Mesenchymal stem cell (in vitro differentiated cells and primary cell): ENCODE measurements at regions not wholly inside any gene's neighbourhood (a gene's known extent, or its start where the extent isn't known, plus 50 kb on each side); places are given as distances from the start of the nearest gene placed in this dataset.

Source experiments
- DNase-seq: peaks from one replicate; pipeline ENCODE4 v3.0.0-alpha.2; 2013
- H2AFZ ChIP-seq: one replicate; pipeline ENCODE4 v1.6.1; 2013; ENCODE audit warnings: low read depth, mild to moderate bottlenecking, control low read depth, inconsistent platforms, low read length, moderate library complexity
- H2AK5ac ChIP-seq: 2 replicates; pipeline ENCODE4 v1.6.1; 2013; ENCODE audit warnings: low read length, moderate library complexity, mild to moderate bottlenecking, inconsistent platforms; ENCODE audit not compliant: severe bottlenecking
- H2BK120ac ChIP-seq: one replicate; pipeline ENCODE4 v1.6.1; 2013; ENCODE audit warnings: low read depth, mild to moderate bottlenecking, inconsistent platforms, low read length, moderate library complexity
- H2BK12ac ChIP-seq, 2 experiments: one replicate each; pipeline ENCODE4 v1.6.1; 2013; ENCODE audit warnings: inconsistent platforms in 2 of 2, low read length in 2 of 2, mild to moderate bottlenecking in 2 of 2, moderate library complexity in 2 of 2, control low read depth in 1 of 2
- H2BK15ac ChIP-seq: one replicate; pipeline ENCODE4 v1.6.1; 2013; ENCODE audit warnings: mild to moderate bottlenecking, low read depth, inconsistent platforms; ENCODE audit not compliant: poor library complexity, severe bottlenecking
- H2BK5ac ChIP-seq: 2 replicates; pipeline ENCODE4 v1.6.1; 2013; ENCODE audit warnings: low read depth, mild to moderate bottlenecking, low read length, control low read depth, inconsistent platforms; ENCODE audit not compliant: poor library complexity, severe bottlenecking
- H3K14ac ChIP-seq, 2 experiments: one replicate each; pipeline ENCODE4 v1.6.1; 2013; ENCODE audit warnings: inconsistent platforms in 2 of 2, low read length in 2 of 2, control low read depth in 1 of 2, mild to moderate bottlenecking in 1 of 2, moderate library complexity in 1 of 2
- H3K18ac ChIP-seq, 2 experiments: one replicate each; pipeline ENCODE4 v1.6.1; 2013; ENCODE audit warnings: inconsistent platforms in 2 of 2, low read length in 2 of 2, control low read depth in 1 of 2, low read depth in 1 of 2, mild to moderate bottlenecking in 1 of 2
- H3K23ac ChIP-seq, 2 experiments: one replicate each; pipeline ENCODE4 v1.6.1; 2013; ENCODE audit warnings: inconsistent platforms in 2 of 2, low read length in 2 of 2, mild to moderate bottlenecking in 2 of 2, moderate library complexity in 2 of 2, control low read depth in 1 of 2
- H3K27ac ChIP-seq: 2 replicates; pipeline ENCODE4 v1.5.1; 2013; ENCODE audit warnings: mild to moderate bottlenecking, moderate library complexity, low read length, control low read depth, inconsistent platforms; ENCODE audit not compliant: poor library complexity, severe bottlenecking
- H3K27me3 ChIP-seq, 2 experiments: 2 replicates each; pipeline versions ENCODE4 v1.6.1 to v1.7.0; 2013; ENCODE audit warnings: low read length in 2 of 2, mild to moderate bottlenecking in 2 of 2, moderate library complexity in 2 of 2, control low read depth in 1 of 2, inconsistent platforms in 1 of 2; ENCODE audit not compliant: control insufficient read depth in 1 of 2, insufficient read depth in 1 of 2
- H3K36me3 ChIP-seq, 2 experiments: 2 replicates each; pipeline versions ENCODE4 v1.6.1 to v1.7.0; 2013; ENCODE audit warnings: low read length in 2 of 2, control low read depth in 1 of 2, inconsistent platforms in 1 of 2, low read depth in 1 of 2, mild to moderate bottlenecking in 1 of 2; ENCODE audit not compliant: insufficient read depth in 2 of 2, control insufficient read depth in 1 of 2
- H3K4ac ChIP-seq, 2 experiments: one replicate each; pipeline ENCODE4 v1.6.1; 2013; ENCODE audit warnings: inconsistent platforms in 2 of 2, low read length in 2 of 2, mild to moderate bottlenecking in 2 of 2, moderate library complexity in 2 of 2, control low read depth in 1 of 2, low read depth in 1 of 2
- H3K4me1 ChIP-seq: 2 replicates; pipeline ENCODE4 v1.6.1; 2013; ENCODE audit warnings: low read depth, low read length, control low read depth; ENCODE audit not compliant: control insufficient read depth, insufficient read depth
- H3K4me2 ChIP-seq: 2 replicates; pipeline ENCODE4 v1.6.1; 2013; ENCODE audit warnings: low read length, mild to moderate bottlenecking, inconsistent platforms; ENCODE audit not compliant: poor library complexity, severe bottlenecking
- H3K4me3 ChIP-seq, 2 experiments: 2 replicates each; pipeline versions ENCODE4 v1.5.1 to v1.7.0; 2013; ENCODE audit warnings: low read length in 2 of 2, mild to moderate bottlenecking in 2 of 2, control low read depth in 1 of 2, low read depth in 1 of 2; ENCODE audit not compliant: insufficient read depth in 1 of 2
- H3K79me1 ChIP-seq: replicated peaks from 2 replicates; pipeline ENCODE4 v1.6.1; 2013; ENCODE audit warnings: mild to moderate bottlenecking, control low read depth, low read length, inconsistent platforms; ENCODE audit not compliant: poor library complexity, severe bottlenecking
- H3K9ac ChIP-seq: 2 replicates; pipeline ENCODE4 v1.7.0; 2013; ENCODE audit warnings: mild to moderate bottlenecking, low read length, moderate library complexity
- H3K9me3 ChIP-seq: 2 replicates; pipeline ENCODE4 v1.7.0; 2013; ENCODE audit warnings: mild to moderate bottlenecking, low read length; ENCODE audit not compliant: control insufficient read depth
- H4K8ac ChIP-seq: one replicate; pipeline ENCODE4 v1.6.1; 2013; ENCODE audit warnings: inconsistent platforms, mild to moderate bottlenecking, low read length, moderate library complexity
- H4K91ac ChIP-seq: one replicate; pipeline ENCODE4 v1.6.1; 2013; ENCODE audit warnings: mild to moderate bottlenecking, low read length, inconsistent platforms
- WGBS: methylation state at CpG from one replicate; pipeline ENCODE4 v1.1.7; 2013; ENCODE audit warnings: mixed read lengths; 5-methylcytosine and 5-hydroxymethylcytosine counted together

DNA sequence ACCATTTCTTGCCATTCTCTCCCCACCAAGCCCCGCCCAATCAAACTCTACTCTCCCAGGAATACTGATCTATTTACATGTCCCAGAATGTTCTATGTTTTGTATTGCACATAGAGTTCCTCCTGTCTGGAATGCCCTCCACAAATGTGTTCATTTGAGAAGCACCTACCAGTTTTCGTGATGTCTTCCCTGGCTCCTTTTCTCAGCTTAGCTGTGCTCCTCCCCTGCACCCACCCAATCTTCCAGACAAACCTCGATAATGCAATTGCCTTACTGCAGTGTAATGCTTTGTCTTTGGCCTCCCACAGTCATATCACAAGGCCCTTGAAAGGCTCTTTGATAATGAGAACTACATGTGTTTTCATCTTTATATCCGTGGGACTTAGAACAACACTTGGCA is 214.5 kb upstream of the ANKRD55 start:
- no peak overlapping the region for H2AK5ac ChIP-seq
- H3K4ac ChIP-seq = no peak overlapping the region
- no peak overlapping the region for H2BK15ac ChIP-seq
- H2BK120ac ChIP-seq = no peak overlapping the region
- no peaks in the 10 kb centered on the region for H3K79me1 ChIP-seq
- no peaks in the 10 kb centered on the region for H3K36me3 ChIP-seq
- no peaks in the 10 kb centered on the region for H3K4me1 ChIP-seq
- no peak overlapping the region for H2BK12ac ChIP-seq
- no peak overlapping the region for H3K14ac ChIP-seq
- no peak overlapping the region for H3K4me3 ChIP-seq
- H3K4me2 ChIP-seq = no peak overlapping the region
- H3K27me3 ChIP-seq = peaks cover 0 to 3% of the 10 kb centered on the region in 2 experiments
- no peak overlapping the region for H2AFZ ChIP-seq
- H4K8ac ChIP-seq = no peak overlapping the region
- no peak overlapping the region for H3K23ac ChIP-seq
- DNase-seq = no peak
- no peak overlapping the region for H4K91ac ChIP-seq
- H3K27ac ChIP-seq = no peak overlapping the region
- H3K18ac ChIP-seq = no peak overlapping the region
- no peaks in the 10 kb centered on the region for H3K9me3 ChIP-seq
- H3K9ac ChIP-seq = no peak overlapping the region
- no peak overlapping the region for H2BK5ac ChIP-seq
- WGBS = 93% methylated on average over 4 of the region's 4 CpGs

GRCh38 chr5:56447232-56447631 is 214.1 kb upstream of the ANKRD55 start:
- Histone ChIP-seq H3K79me1 (no peaks in the 10 kb centered on the region), H2BK120ac (no peak overlapping the region), H2AK5ac (no peak overlapping the region), H3K14ac (no peak overlapping the region), H3K9me3 (no peaks in the 10 kb centered on the region), H4K91ac (no peak overlapping the region), H3K36me3 (no peaks in the 10 kb centered on the region), H3K23ac (no peak overlapping the region), H2BK5ac (no peak overlapping the region), H2AFZ (no peak overlapping the region), H3K4me1 (no peaks in the 10 kb centered on the region), H3K27ac (no peak overlapping the region), H2BK12ac (no peak overlapping the region), H3K9ac (no peak overlapping the region), H3K18ac (peak overlapping the region in 1 of 2 experiments; percentile 6), H2BK15ac (no peak overlapping the region), H4K8ac (no peak overlapping the region), H3K27me3 (peaks cover 0 to 3% of the 10 kb centered on the region in 2 experiments), H3K4ac (no peak overlapping the region), H3K4me2 (no peak overlapping the region), H3K4me3 (no peak overlapping the region)
- no peak for DNase-seq
- 92% methylated on average over 4 of the region's 4 CpGs for WGBS

GRCh38 chr5:56446728-56447127 is 213.6 kb upstream of the ANKRD55 start:
- no peak overlapping the region for H3K4me3 ChIP-seq
- no peak overlapping the region for H4K8ac ChIP-seq
- no peak overlapping the region for H2BK15ac ChIP-seq
- no peak for DNase-seq
- H3K4me1 ChIP-seq = no peaks in the 10 kb centered on the region
- no peak overlapping the region for H3K18ac ChIP-seq
- H3K4ac ChIP-seq = no peak overlapping the region
- H3K36me3 ChIP-seq = no peaks in the 10 kb centered on the region
- H2BK120ac ChIP-seq = no peak overlapping the region
- no peaks in the 10 kb centered on the region for H3K79me1 ChIP-seq
- H2BK5ac ChIP-seq = no peak overlapping the region
- H2AK5ac ChIP-seq = no peak overlapping the region
- H2AFZ ChIP-seq = no peak overlapping the region
- no peak overlapping the region for H3K4me2 ChIP-seq
- no peak overlapping the region for H3K27ac ChIP-seq
- no peak overlapping the region for H3K9ac ChIP-seq
- H4K91ac ChIP-seq = no peak overlapping the region
- no peak overlapping the region for H3K14ac ChIP-seq
- no peak overlapping the region for H2BK12ac ChIP-seq
- no peak overlapping the region for H3K23ac ChIP-seq
- peaks cover 0 to 3% of the 10 kb centered on the region in 2 experiments for H3K27me3 ChIP-seq
- H3K9me3 ChIP-seq = no peaks in the 10 kb centered on the region

GRCh38 chr5:56443826-56444225 is 210.7 kb upstream of the ANKRD55 start:
- DNase-seq = no peak
- Histone ChIP-seq H2AFZ (no peak overlapping the region), H4K91ac (no peak overlapping the region), H4K8ac (peak overlapping the region; percentile 29), H3K79me1 (no peaks in the 10 kb centered on the region), H2BK15ac (no peak overlapping the region), H3K4me1 (no peaks in the 10 kb centered on the region), H3K4me2 (no peak overlapping the region), H2BK120ac (no peak overlapping the region), H2BK12ac (no peak overlapping the region), H3K18ac (no peak overlapping the region), H3K36me3 (no peaks in the 10 kb centered on the region), H3K4ac (no peak overlapping the region), H3K9ac (no peak overlapping the region), H2AK5ac (no peak overlapping the region), H2BK5ac (no peak overlapping the region), H3K27ac (no peak overlapping the region), H3K23ac (no peak overlapping the region), H3K27me3 (no peaks in the 10 kb centered on the region), H3K9me3 (no peaks in the 10 kb centered on the region), H3K4me3 (no peak overlapping the region), H3K14ac (no peak overlapping the region)
- WGBS = 91% methylated on average over 2 of the region's 2 CpGs
